ENCODE measurements at regions not wholly inside any gene's neighbourhood (a gene's known extent, or its start where the extent isn't known, plus 50 kb on each side); places are given as distances from the start of the nearest gene placed in this dataset.
A peak's percentile ranks its signal among the peaks of the same experiment; 100 is the strongest.

- DNase-seq = no peak
Measured at GRCh38 chr2:220043155-220043989, 415.9 kb downstream of the SLC4A3 start.

- DNase-seq = no peak
Measured at GRCh38 chr2:220043990-220044335, 416.5 kb downstream of the SLC4A3 start.

GRCh38 chr2:220044383-220044782 lies 417.0 kb downstream of the SLC4A3 start:
- no peak for DNase-seq

GRCh38 chr2:220046507-220046906 lies 419.1 kb downstream of the SLC4A3 start:
- DNase-seq = no peak

GRCh38 chr2:220051716-220052115 lies 424.3 kb downstream of the SLC4A3 start:
- no peak for DNase-seq

GRCh38 chr2:220053919-220054318 lies 426.5 kb downstream of the SLC4A3 start:
- no peak for DNase-seq

- no peak for DNase-seq
Measured at GRCh38 chr2:220057391-220057790, 430.0 kb downstream of the SLC4A3 start.

- DNase-seq = no peak
Measured at GRCh38 chr2:220057916-220058315, 430.5 kb downstream of the SLC4A3 start.

GRCh38 chr2:220064111-220065030 lies 436.9 kb downstream of the SLC4A3 start:
- no peak for DNase-seq

- peak in 5 of 56 donors; percentile 3 to 11 (median 7) for DNase-seq
Measured at GRCh38 chr2:220065581-220065980, 438.2 kb downstream of the SLC4A3 start.

GRCh38 chr2:220068846-220069245 lies 441.4 kb downstream of the SLC4A3 start:
- DNase-seq = no peak

- DNase-seq = no peak
Measured at GRCh38 chr2:220070349-220070748, 442.9 kb downstream of the SLC4A3 start.

GRCh38 chr2:220071696-220072095 lies 444.3 kb downstream of the SLC4A3 start:
- no peak for DNase-seq

GRCh38 chr2:220072669-220073220 lies 445.3 kb downstream of the SLC4A3 start:
- DNase-seq = no peak

GRCh38 chr2:220075835-220076234 lies 448.4 kb downstream of the SLC4A3 start:
- no peak for DNase-seq

GRCh38 chr2:220076734-220077133 lies 449.3 kb downstream of the SLC4A3 start:
- DNase-seq = no peak

- peak in 2 of 56 donors; percentile 1 to 3 for DNase-seq
Measured at GRCh38 chr2:220077488-220077887, 450.1 kb downstream of the SLC4A3 start.

- DNase-seq = no peak
Measured at GRCh38 chr2:220078439-220078838, 451.0 kb downstream of the SLC4A3 start.

GRCh38 chr2:220079595-220079994 lies 452.2 kb downstream of the SLC4A3 start:
- DNase-seq = no peak

- DNase-seq = no peak
Measured at GRCh38 chr2:220081171-220081570, 453.7 kb downstream of the SLC4A3 start.

GRCh38 chr2:220090050-220090449 lies 462.6 kb downstream of the SLC4A3 start:
- DNase-seq = no peak

GRCh38 chr2:220096406-220096805 lies 469.0 kb downstream of the SLC4A3 start:
- DNase-seq = no peak
